ENCODE measurements at regions not wholly inside any gene's neighbourhood (a gene's known extent, or its start where the extent isn't known, plus 50 kb on each side); places are given as distances from the start of the nearest gene placed in this dataset.

GRCh38 chr9:13445103-13445500, 165.6 kb upstream of the MPDZ start:
- H3K4me3 ChIP-seq (replicated peaks in 1 of 3; ENCODE audit: insufficient read depth in 1 of 3, low read depth in 1 of 3, low read length in 3 of 3) = no peak overlapping the region
- no peak overlapping the region for H3K27ac ChIP-seq (ENCODE audit: insufficient read depth, low read depth, low read length)
- DNase-seq (ENCODE audit: low read depth, low spot score) = no peak
- no TSS peak for BruUV-seq (replicated peaks)
- no peak for FAIRE-seq
- H3K4me1 ChIP-seq (ENCODE audit: control insufficient read depth, extremely low read depth, insufficient read depth, low read length) = peaks cover 14% of the 10 kb centered on the region
- dilution Hi-C loops (cut with MboI; ENCODE audit: extremely low pct_ligation_motif_present, low sequenced_read_pairs) = no loop called here
- H3K9me1 ChIP-seq (replicated peaks; ENCODE audit: control insufficient read depth, extremely low read depth, insufficient read depth, low read length) = no peaks in the 10 kb centered on the region
- H3K79me2 ChIP-seq (ENCODE audit: control insufficient read depth, insufficient read depth, low read length) = no peaks in the 10 kb centered on the region
- no peaks in the 10 kb centered on the region for H3K27me3 ChIP-seq (ENCODE audit: control insufficient read depth in 2 of 2, insufficient read depth in 2 of 2, low read length in 2 of 2)
- no peaks in the 10 kb centered on the region for H3K9me3 ChIP-seq (replicated peaks; ENCODE audit: control insufficient read depth, insufficient read depth, low read length)
- no peaks in the 10 kb centered on the region for H4K20me1 ChIP-seq (replicated peaks; ENCODE audit: control insufficient read depth, extremely low read depth, insufficient read depth, low read length)
- intact Hi-C loops (cut with micrococcal nuclease) = loop anchor here (5.0 kb wide), 3 partner anchors 77 to 652 kb away; no protein-coding TSS in a partner anchor
- CTCF ChIA-PET = interaction anchor here (1.3 to 5.1 kb wide), 4 partner anchors 16 to 989 kb away, joined by 3 to 32 read pairs (median 4); no protein-coding TSS in a partner anchor
- no peak overlapping the region for H2AFZ ChIP-seq (ENCODE audit: low read depth, low read length)
- POLR2A ChIA-PET = no interaction called here
- no peaks in the 10 kb centered on the region for H3K36me3 ChIP-seq (ENCODE audit: control insufficient read depth in 2 of 2, extremely low read depth in 1 of 2, insufficient read depth in 2 of 2, low read length in 2 of 2)
- no peak overlapping the region for H3K9ac ChIP-seq (replicated peaks; ENCODE audit: extremely low read depth, insufficient read depth, low read length)
- no peak for TF ChIP-seq CTCF (IDR thresholded peaks at IDR 0.05; ENCODE audit: extremely low read depth in 1 of 2, insufficient read depth in 1 of 2, low read depth in 1 of 2, low read length in 2 of 2)
- no peak for TF ChIP-seq JUN (IDR thresholded peaks at IDR 0.05; ENCODE audit: borderline replicate concordance, insufficient read depth, insufficient read length, low read depth)
- TF ChIP-seq FOS (IDR thresholded peaks at IDR 0.05; ENCODE audit: borderline replicate concordance, insufficient read depth, low read length) = no peak
- TF ChIP-seq POLR2AphosphoS5 (IDR thresholded peaks at IDR 0.05; ENCODE audit: insufficient read depth, low read depth, low read length) = no peak
- TF ChIP-seq POLR2A (IDR thresholded peaks at IDR 0.05; ENCODE audit: low read depth, low read length) = no peak
- no peak for TF ChIP-seq MYC (IDR thresholded peaks at IDR 0.05; ENCODE audit: low read depth, low read length)
- TF ChIP-seq, protein P1, sequence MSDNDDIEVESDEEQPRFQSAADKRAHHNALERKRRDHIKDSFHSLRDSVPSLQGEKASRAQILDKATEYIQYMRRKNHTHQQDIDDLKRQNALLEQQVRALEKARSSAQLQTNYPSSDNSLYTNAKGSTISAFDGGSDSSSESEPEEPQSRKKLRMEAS (IDR thresholded peaks at IDR 0.05; ENCODE audit: insufficient read depth, insufficient read length) = no peak
- no peak for TF ChIP-seq EZH2 (IDR thresholded peaks at IDR 0.05; ENCODE audit: borderline replicate concordance, low read depth, low read length, severe bottlenecking)
- no peak for TF ChIP-seq GATA2 (IDR thresholded peaks at IDR 0.05; ENCODE audit: insufficient read depth, insufficient read length, low read depth, low read length)
- no peak overlapping the region for H3K4me2 ChIP-seq (ENCODE audit: insufficient read depth, low read length)

All from endothelial cell of umbilical vein (primary cell).